ENCODE measurements at regions not wholly inside any gene's neighbourhood (a gene's known extent, or its start where the extent isn't known, plus 50 kb on each side); places are given as distances from the start of the nearest gene placed in this dataset.
"Not testable (repeated sequence)": the region's sequence is repeated elsewhere in the genome, so short reads cannot be mapped to it uniquely, and the experiment has no call there.

GRCh38 chr2:128416806-128417205, 98.1 kb upstream of the HS6ST1 start:
- no peak for DNase-seq

GRCh38 chr2:128417264-128417663, 98.6 kb upstream of the HS6ST1 start:
- not testable (repeated sequence) for DNase-seq

GRCh38 chr2:128420131-128420530, 101.5 kb upstream of the HS6ST1 start:
- no peak for DNase-seq

- no peak for DNase-seq
These were observed 102.1 kb upstream of the HS6ST1 start for GRCh38 chr2:128420776-128421175.

GRCh38 chr2:128421286-128421685, 102.6 kb upstream of the HS6ST1 start:
- no peak for DNase-seq

GRCh38 chr2:128421861-128422311, 103.2 kb upstream of the HS6ST1 start:
- DNase-seq, result no peak

GRCh38 chr2:128422571-128422970, 103.9 kb upstream of the HS6ST1 start:
- DNase-seq, result no peak

GRCh38 chr2:128423788-128424165, 105.1 kb upstream of the HS6ST1 start:
- no peak for DNase-seq

- DNase-seq, result no peak
These were observed 105.9 kb upstream of the HS6ST1 start for GRCh38 chr2:128424406-128425171.

GRCh38 chr2:128425216-128425615, 106.5 kb upstream of the HS6ST1 start:
- no peak for DNase-seq

GRCh38 chr2:128425731-128426620, 107.3 kb upstream of the HS6ST1 start:
- no peak for DNase-seq

GRCh38 chr2:128427413-128427755, 108.7 kb upstream of the HS6ST1 start:
- no peak for DNase-seq

- no peak for DNase-seq
These were observed 109.7 kb upstream of the HS6ST1 start for GRCh38 chr2:128428415-128428814.

- no peak for DNase-seq
These were observed 113.8 kb upstream of the HS6ST1 start for GRCh38 chr2:128432423-128432822.

GRCh38 chr2:128433911-128434550, 115.4 kb upstream of the HS6ST1 start:
- DNase-seq, result no peak

- DNase-seq, result no peak
These were observed 117.2 kb upstream of the HS6ST1 start for GRCh38 chr2:128435576-128436478.

GRCh38 chr2:128436479-128437203, 118.0 kb upstream of the HS6ST1 start:
- DNase-seq, result no peak

GRCh38 chr2:128437204-128437565, 118.5 kb upstream of the HS6ST1 start:
- no peak for DNase-seq

GRCh38 chr2:128438091-128438490, 119.4 kb upstream of the HS6ST1 start:
- DNase-seq, result no peak

- DNase-seq, result no peak
These were observed 119.9 kb upstream of the HS6ST1 start for GRCh38 chr2:128438586-128438985.

- DNase-seq, result no peak
These were observed 120.5 kb upstream of the HS6ST1 start for GRCh38 chr2:128439031-128439790.
